ENCODE measurements at regions not wholly inside any gene's neighbourhood (a gene's known extent, or its start where the extent isn't known, plus 50 kb on each side); places are given as distances from the start of the nearest gene placed in this dataset.

DNA sequence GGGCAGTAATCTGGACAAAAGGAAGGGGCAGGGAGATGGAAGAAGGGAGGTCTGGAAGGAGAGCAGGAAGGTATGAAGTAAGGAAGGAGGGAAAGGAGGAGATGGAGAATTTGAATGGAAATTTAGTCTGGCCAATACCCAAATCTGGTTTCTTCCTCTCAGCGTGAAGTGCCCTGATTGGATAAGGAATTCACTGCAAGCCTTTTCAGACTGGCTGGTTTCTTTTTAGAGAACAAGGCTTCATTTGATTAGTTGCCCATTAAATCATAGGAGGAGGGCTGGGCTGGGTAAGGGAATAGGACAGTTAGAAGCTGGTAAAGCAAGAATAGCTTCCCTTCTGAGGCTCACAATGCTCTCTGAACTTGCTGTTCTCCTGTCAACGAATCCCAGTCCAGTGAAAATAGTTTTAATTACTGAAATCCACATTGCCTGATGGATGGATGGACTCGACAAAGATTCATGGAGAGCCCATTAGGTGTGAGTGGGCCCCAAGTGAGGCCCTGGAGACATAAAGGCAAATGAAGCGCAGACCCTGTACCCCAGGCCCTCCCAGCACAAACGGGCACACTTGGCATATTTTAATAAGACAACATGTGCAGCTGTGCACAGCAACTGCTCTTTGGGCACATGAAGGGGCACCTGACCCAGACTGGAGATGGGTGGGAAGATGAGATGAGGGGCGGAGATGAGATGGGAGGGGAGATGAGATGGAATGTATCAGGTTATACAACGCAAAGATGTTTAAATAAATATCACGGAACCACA lies 347.1 kb upstream of the GATB start:
- Histone ChIP-seq H3K9me3 (ENCODE audit: insufficient read depth, low read depth, low read length) (no peaks in the 10 kb centered on the region), H4K20me1 (ENCODE audit: insufficient read depth, low read length, poor library complexity, severe bottlenecking) (no peaks in the 10 kb centered on the region), H3K79me2 (ENCODE audit: insufficient read depth, low read length) (no peaks in the 10 kb centered on the region), H3K4me1 (ENCODE audit: insufficient read depth, low read length, poor library complexity, severe bottlenecking) (peaks cover 79% of the 10 kb centered on the region), H3K4me2 (ENCODE audit: low read depth, low read length, poor library complexity, severe bottlenecking) (no peak overlapping the region), H3K9me2 (replicated peaks; ENCODE audit: low read depth, low read length) (no peaks in the 10 kb centered on the region), H2AFZ (ENCODE audit: low read length) (no peak overlapping the region), H3K9ac (ENCODE audit: low read depth, low read length, poor library complexity, severe bottlenecking) (no peak overlapping the region), H3K27me3 (ENCODE audit: insufficient read depth, low read length, poor library complexity, severe bottlenecking) (no peaks in the 10 kb centered on the region), H3K4me3 (ENCODE audit: low read length, poor library complexity, severe bottlenecking) (no peak overlapping the region), H3K36me3 (ENCODE audit: insufficient read depth, low read length) (no peaks in the 10 kb centered on the region), H3F3A (ENCODE audit: low read depth) (no peaks in the 10 kb centered on the region)
- no peak for TF ChIP-seq EZH2phosphoT487 (IDR thresholded peaks at IDR 0.05; ENCODE audit: borderline replicate concordance)

GRCh38 chr4:152106781-152107321 lies 346.0 kb upstream of the GATB start:
- Histone ChIP-seq H3K79me2 (ENCODE audit: insufficient read depth, low read length) (no peaks in the 10 kb centered on the region; the same call in 1 of the 2 replicates), H3K4me1 (ENCODE audit: insufficient read depth, low read length, poor library complexity, severe bottlenecking) (peaks cover 81% of the 10 kb centered on the region)

GRCh38 chr4:152106113-152106763 lies 345.4 kb upstream of the GATB start:
- no peaks in the 10 kb centered on the region for H4K20me1 ChIP-seq (ENCODE audit: insufficient read depth, low read length, poor library complexity, severe bottlenecking)
- no peak for TF ChIP-seq EZH2phosphoT487 (IDR thresholded peaks at IDR 0.05; ENCODE audit: borderline replicate concordance)
- TF ChIP-seq, protein P1, sequence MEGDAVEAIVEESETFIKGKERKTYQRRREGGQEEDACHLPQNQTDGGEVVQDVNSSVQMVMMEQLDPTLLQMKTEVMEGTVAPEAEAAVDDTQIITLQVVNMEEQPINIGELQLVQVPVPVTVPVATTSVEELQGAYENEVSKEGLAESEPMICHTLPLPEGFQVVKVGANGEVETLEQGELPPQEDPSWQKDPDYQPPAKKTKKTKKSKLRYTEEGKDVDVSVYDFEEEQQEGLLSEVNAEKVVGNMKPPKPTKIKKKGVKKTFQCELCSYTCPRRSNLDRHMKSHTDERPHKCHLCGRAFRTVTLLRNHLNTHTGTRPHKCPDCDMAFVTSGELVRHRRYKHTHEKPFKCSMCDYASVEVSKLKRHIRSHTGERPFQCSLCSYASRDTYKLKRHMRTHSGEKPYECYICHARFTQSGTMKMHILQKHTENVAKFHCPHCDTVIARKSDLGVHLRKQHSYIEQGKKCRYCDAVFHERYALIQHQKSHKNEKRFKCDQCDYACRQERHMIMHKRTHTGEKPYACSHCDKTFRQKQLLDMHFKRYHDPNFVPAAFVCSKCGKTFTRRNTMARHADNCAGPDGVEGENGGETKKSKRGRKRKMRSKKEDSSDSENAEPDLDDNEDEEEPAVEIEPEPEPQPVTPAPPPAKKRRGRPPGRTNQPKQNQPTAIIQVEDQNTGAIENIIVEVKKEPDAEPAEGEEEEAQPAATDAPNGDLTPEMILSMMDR (conservative IDR thresholded peaks at IDR 0.05; ENCODE audit: low read length): no peak
- no peaks in the 10 kb centered on the region for H3K27me3 ChIP-seq (ENCODE audit: insufficient read depth, low read length, poor library complexity, severe bottlenecking)
- H3K36me3 ChIP-seq (ENCODE audit: insufficient read depth, low read length): no peaks in the 10 kb centered on the region
- H3K9ac ChIP-seq (ENCODE audit: low read depth, low read length, poor library complexity, severe bottlenecking): no peak overlapping the region
- H3F3A ChIP-seq (ENCODE audit: low read depth): peaks cover 3% of the 10 kb centered on the region; the same call in 1 of the 2 replicates
- H3K4me2 ChIP-seq (ENCODE audit: low read depth, low read length, poor library complexity, severe bottlenecking): no peak overlapping the region
- no peaks in the 10 kb centered on the region; the same call in 1 of the 2 replicates for H3K79me2 ChIP-seq (ENCODE audit: insufficient read depth, low read length)
- H3K4me3 ChIP-seq (ENCODE audit: low read length, poor library complexity, severe bottlenecking): no peak overlapping the region
- no peaks in the 10 kb centered on the region for H3K9me3 ChIP-seq (ENCODE audit: insufficient read depth, low read depth, low read length)
- no peaks in the 10 kb centered on the region for H3K9me2 ChIP-seq (replicated peaks; ENCODE audit: low read depth, low read length)
- no peak overlapping the region for H2AFZ ChIP-seq (ENCODE audit: low read length)
- H3K4me1 ChIP-seq (ENCODE audit: insufficient read depth, low read length, poor library complexity, severe bottlenecking): peaks cover 86% of the 10 kb centered on the region

More at GRCh38 chr4:152106781-152107321, 346.0 kb upstream of the GATB start:
- Histone ChIP-seq H3K36me3 (ENCODE audit: insufficient read depth, low read length) (no peaks in the 10 kb centered on the region), H3K9ac (ENCODE audit: low read depth, low read length, poor library complexity, severe bottlenecking) (no peak overlapping the region), H4K20me1 (ENCODE audit: insufficient read depth, low read length, poor library complexity, severe bottlenecking) (no peaks in the 10 kb centered on the region), H3K4me2 (ENCODE audit: low read depth, low read length, poor library complexity, severe bottlenecking) (no peak overlapping the region), H3K4me3 (ENCODE audit: low read length, poor library complexity, severe bottlenecking) (no peak overlapping the region), H3K9me3 (ENCODE audit: insufficient read depth, low read depth, low read length) (no peaks in the 10 kb centered on the region), H3F3A (ENCODE audit: low read depth) (no peaks in the 10 kb centered on the region), H3K27me3 (ENCODE audit: insufficient read depth, low read length, poor library complexity, severe bottlenecking) (no peaks in the 10 kb centered on the region), H3K9me2 (replicated peaks; ENCODE audit: low read depth, low read length) (no peaks in the 10 kb centered on the region), H2AFZ (ENCODE audit: low read length) (no peak overlapping the region)
- TF ChIP-seq, protein P1 (conservative IDR thresholded peaks at IDR 0.05; ENCODE audit: low read length): no peak
- no peak for TF ChIP-seq EZH2phosphoT487 (IDR thresholded peaks at IDR 0.05; ENCODE audit: borderline replicate concordance)

All from Loucy (cell line).